Right lobe of liver (tissue), 6 donors: ENCODE measurements at regions not wholly inside any gene's neighbourhood (a gene's known extent, or its start where the extent isn't known, plus 50 kb on each side); places are given as distances from the start of the nearest gene placed in this dataset.

Experiments used
- ATAC-seq, 4 donors: fragments of 200-7000 bp; cut with Tn5 transposase; one replicate each; pipeline ENCODE4 v1.9.1; 2020; ENCODE audit warnings: mild to moderate bottlenecking in 4 of 4, moderate library complexity in 4 of 4
- DNase-seq, 3 donors: peaks; one replicate each; pipeline ENCODE4 v3.0.0-alpha.2; 2020
- H3K27ac ChIP-seq, 3 donors: fragments of 200-600 bp; one replicate each; pipeline ENCODE4 v1.8.0; 2022
- H3K27me3 ChIP-seq, 2 donors: fragments of 200-600 bp; one replicate each; pipeline ENCODE4 v1.8.0; 2022
- H3K36me3 ChIP-seq, 4 donors: fragments of 200-600 bp; sonication (generic) in 1 of 4; one replicate each; pipeline versions ENCODE4 v1.5.1 to v1.8.0; 2017 to 2022; ENCODE audit warnings: control low read depth in 1 of 4
- H3K4me1 ChIP-seq, 4 donors: fragments of 200-600 bp; sonication (generic) in 1 of 4; one replicate each; pipeline versions ENCODE4 v1.5.1 to v1.8.0; 2017 to 2022; ENCODE audit warnings: control low read depth in 1 of 4
- H3K4me3 ChIP-seq, 3 donors: fragments of 200-600 bp; one replicate each; pipeline ENCODE4 v1.8.0; 2022
- H3K9me3 ChIP-seq, 4 donors: fragments of 200-600 bp; sonication (generic) in 1 of 4; one replicate each; pipeline versions ENCODE4 v1.5.1 to v1.8.0; 2017 to 2022; ENCODE audit warnings: control low read depth in 1 of 4
- POLR2A ChIP-seq: fragments of 450-650 bp; IDR thresholded peaks from one replicate; pipeline ENCODE4 v1.6.1; 2017; ENCODE audit warnings: antibody characterized with exemption, mild to moderate bottlenecking
- WGBS: methylation state at CpG from one replicate; pipeline ENCODE4 v1.1.6; 2018; ENCODE audit warnings: low coverage, low lambda C conversion rate; ENCODE audit not compliant: insufficient coverage; ENCODE audit errors: missing lambda C conversion rate; 5-methylcytosine and 5-hydroxymethylcytosine counted together
- intact Hi-C, 2 donors: fragments of 100-400 bp; cut with DNase I; formaldehyde crosslinking; loops; one replicate each; pipeline versions ENCODE4 v1.11.2 to v1.14.1; 2022
- TF ChIP-seq, protein P1 (sequence below), 4 donors: fragments of 200-600 bp in 3 of 4; fragments of 450-650 bp in 1 of 4; IDR thresholded peaks; one replicate each; pipeline versions ENCODE4 v1.5.1 to v1.8.0; 2016 to 2022; ENCODE audit warnings: antibody characterized with exemption in 4 of 4, mild to moderate bottlenecking in 2 of 4
- donor health status: DM: no; HTN: yes; CAD: no.
- donor health status: DM: no; HTN: no; CAD: no.
- donor health status: DM: no; HTN: no; CAD: no.
- donor health status: DM: no; HTN: yes; CAD: no.
- donor health status: DM: no; HTN: yes; CAD: no.

GRCh38 chr6:95110767-95111166 lies 466.6 kb upstream of the MANEA start:
- Histone ChIP-seq H3K9me3 (no peaks in the 10 kb centered on the region), H3K4me3 (no peak overlapping the region), H3K27ac (no peak overlapping the region), H3K27me3 (no peaks in the 10 kb centered on the region), H3K36me3 (no peaks in the 10 kb centered on the region), H3K4me1 (no peaks in the 10 kb centered on the region)
- no peak for ATAC-seq
- 47% methylated on average over 1 of the region's 1 CpG for WGBS
- intact Hi-C loops, result no loop called here
- DNase-seq, result no peak
- TF ChIP-seq POLR2A, result no peak
- TF ChIP-seq, protein P1, sequence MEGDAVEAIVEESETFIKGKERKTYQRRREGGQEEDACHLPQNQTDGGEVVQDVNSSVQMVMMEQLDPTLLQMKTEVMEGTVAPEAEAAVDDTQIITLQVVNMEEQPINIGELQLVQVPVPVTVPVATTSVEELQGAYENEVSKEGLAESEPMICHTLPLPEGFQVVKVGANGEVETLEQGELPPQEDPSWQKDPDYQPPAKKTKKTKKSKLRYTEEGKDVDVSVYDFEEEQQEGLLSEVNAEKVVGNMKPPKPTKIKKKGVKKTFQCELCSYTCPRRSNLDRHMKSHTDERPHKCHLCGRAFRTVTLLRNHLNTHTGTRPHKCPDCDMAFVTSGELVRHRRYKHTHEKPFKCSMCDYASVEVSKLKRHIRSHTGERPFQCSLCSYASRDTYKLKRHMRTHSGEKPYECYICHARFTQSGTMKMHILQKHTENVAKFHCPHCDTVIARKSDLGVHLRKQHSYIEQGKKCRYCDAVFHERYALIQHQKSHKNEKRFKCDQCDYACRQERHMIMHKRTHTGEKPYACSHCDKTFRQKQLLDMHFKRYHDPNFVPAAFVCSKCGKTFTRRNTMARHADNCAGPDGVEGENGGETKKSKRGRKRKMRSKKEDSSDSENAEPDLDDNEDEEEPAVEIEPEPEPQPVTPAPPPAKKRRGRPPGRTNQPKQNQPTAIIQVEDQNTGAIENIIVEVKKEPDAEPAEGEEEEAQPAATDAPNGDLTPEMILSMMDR (IDR thresholded peaks at IDR 0.05), result no peak

GRCh38 chr6:95117236-95117635 lies 460.1 kb upstream of the MANEA start:
- DNase-seq (no peak), ATAC-seq (no peak)
- Histone ChIP-seq H3K27me3 (no peaks in the 10 kb centered on the region), H3K9me3 (no peaks in the 10 kb centered on the region), H3K4me3 (no peak overlapping the region), H3K36me3 (no peaks in the 10 kb centered on the region), H3K4me1 (peaks cover 0 to 17% (median 6%) of the 10 kb centered on the region in 4 donors), H3K27ac (no peak overlapping the region)
- TF ChIP-seq, protein P1 (IDR thresholded peaks at IDR 0.05), result no peak
- TF ChIP-seq POLR2A, result no peak
- intact Hi-C loops, result no loop called here

- no peak for DNase-seq
- peak; percentile 81 to 95 (median 88) for ATAC-seq
- Histone ChIP-seq H3K9me3 (no peaks in the 10 kb centered on the region), H3K36me3 (no peaks in the 10 kb centered on the region), H3K27me3 (no peaks in the 10 kb centered on the region), H3K4me1 (peaks cover 0 to 17% (median 6%) of the 10 kb centered on the region in 4 donors), H3K27ac (no peak overlapping the region), H3K4me3 (no peak overlapping the region)
- intact Hi-C loops, result no loop called here
- no peak for TF ChIP-seq POLR2A
- TF ChIP-seq, protein P1 (IDR thresholded peaks at IDR 0.05), result no peak
- WGBS, result 45% methylated on average over 3 of the region's 3 CpGs
Observed at GRCh38 chr6:95119927-95120326, 457.4 kb upstream of the MANEA start.

- H3K36me3 ChIP-seq, result no peaks in the 10 kb centered on the region
- intact Hi-C loops, result no loop called here
- no peak for TF ChIP-seq POLR2A
- TF ChIP-seq, protein P1 (IDR thresholded peaks at IDR 0.05), result no peak
- no peak overlapping the region for H3K27ac ChIP-seq
- no peak overlapping the region for H3K4me3 ChIP-seq
- 62% methylated on average over 2 of the region's 4 CpGs for WGBS
- H3K9me3 ChIP-seq, result no peaks in the 10 kb centered on the region
- peaks cover 0 to 17% (median 6%) of the 10 kb centered on the region in 4 donors for H3K4me1 ChIP-seq
- ATAC-seq, result no peak
- no peak for DNase-seq
- no peaks in the 10 kb centered on the region for H3K27me3 ChIP-seq
Observed at GRCh38 chr6:95120984-95121383, 456.4 kb upstream of the MANEA start.

DNA sequence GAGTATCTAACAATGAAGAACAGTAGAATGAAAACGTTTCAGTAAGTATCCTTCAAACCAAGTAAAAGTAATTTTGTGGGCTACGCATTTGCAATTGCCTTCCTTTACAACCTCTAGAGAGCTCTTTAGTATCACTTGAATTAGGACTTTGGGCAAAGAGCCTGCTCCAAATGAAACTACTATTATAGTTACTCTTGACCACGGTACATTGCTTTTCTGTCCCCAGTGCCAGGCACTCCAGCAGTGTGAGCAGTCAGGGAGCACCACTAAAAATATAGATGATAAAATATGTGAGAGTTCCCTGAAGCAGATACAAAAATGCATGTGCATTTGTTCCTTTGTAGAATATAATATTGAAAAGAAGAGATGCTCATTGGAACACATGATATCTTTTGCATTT lies 450.1 kb upstream of the MANEA start:
- no peak overlapping the region for H3K4me3 ChIP-seq
- no peaks in the 10 kb centered on the region for H3K27me3 ChIP-seq
- H3K9me3 ChIP-seq, result no peaks in the 10 kb centered on the region
- intact Hi-C loops, result no loop called here
- H3K36me3 ChIP-seq, result no peaks in the 10 kb centered on the region
- DNase-seq (no peak), ATAC-seq (no peak)
- no peak overlapping the region for H3K27ac ChIP-seq
- TF ChIP-seq, protein P1 (IDR thresholded peaks at IDR 0.05), result no peak
- no peak for TF ChIP-seq POLR2A
- 75% methylated on average over 3 of the region's 3 CpGs for WGBS
- peaks cover 0 to 11% (median 2%) of the 10 kb centered on the region in 4 donors for H3K4me1 ChIP-seq
